ENCODE measurements at regions not wholly inside any gene's neighbourhood (a gene's known extent, or its start where the extent isn't known, plus 50 kb on each side); places are given as distances from the start of the nearest gene placed in this dataset.

DNA sequence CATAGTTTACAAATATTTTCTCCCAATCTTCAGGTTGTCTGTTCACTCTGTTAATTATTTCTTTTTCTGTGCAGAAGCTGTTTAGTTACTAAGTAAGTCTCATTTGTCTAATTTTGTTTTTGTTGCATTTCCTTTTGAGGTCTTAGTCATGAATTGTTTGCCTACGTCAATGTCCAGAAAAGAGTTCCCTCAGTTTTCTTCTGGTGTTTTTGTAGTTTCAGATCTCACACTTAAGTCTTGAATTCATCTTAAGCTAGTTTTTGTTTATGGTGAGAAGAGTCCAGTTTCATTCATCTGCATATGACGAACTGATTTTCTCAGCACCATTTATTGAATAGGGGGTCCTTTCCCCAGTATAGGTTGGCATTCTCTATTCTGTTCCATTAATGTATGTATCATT, 1252.2 kb upstream of the TMEFF2 start:
- no peaks in the 10 kb centered on the region for H3K79me2 ChIP-seq (ENCODE audit: control insufficient read depth in 1 of 2, insufficient read depth in 2 of 2, low read length in 2 of 2)
- no peak overlapping the region for H2BK120ac ChIP-seq (replicated peaks; ENCODE audit: low read depth, low read length)
- no peak overlapping the region for H3K14ac ChIP-seq (ENCODE audit: insufficient read length)
- no peak overlapping the region for H3K27ac ChIP-seq (ENCODE audit: low read depth, low read length)
- H3K23ac ChIP-seq (ENCODE audit: insufficient read length) = no peak overlapping the region
- H3K4me1 ChIP-seq (replicated peaks in 1 of 4; ENCODE audit: control insufficient read depth in 3 of 4, insufficient read depth in 4 of 4, low read length in 3 of 4) = no peaks in the 10 kb centered on the region
- no peak overlapping the region for H2BK15ac ChIP-seq (ENCODE audit: low read length)
- TF ChIP-seq TAF1 (IDR thresholded peaks at IDR 0.05; ENCODE audit: low read depth, low read length) (no peak), SIN3A (conservative IDR thresholded peaks at IDR 0.05 in 1 of 2, IDR thresholded peaks at IDR 0.05 in 1 of 2; ENCODE audit: low read depth in 1 of 2, low read length in 2 of 2) (no peak), TCF12 (IDR thresholded peaks at IDR 0.05; ENCODE audit: low read depth, low read length) (no peak), BCL11A (IDR thresholded peaks at IDR 0.05; ENCODE audit: low read depth in 2 of 2, low read length in 2 of 2) (no peak)
- TF ChIP-seq, protein P1, sequence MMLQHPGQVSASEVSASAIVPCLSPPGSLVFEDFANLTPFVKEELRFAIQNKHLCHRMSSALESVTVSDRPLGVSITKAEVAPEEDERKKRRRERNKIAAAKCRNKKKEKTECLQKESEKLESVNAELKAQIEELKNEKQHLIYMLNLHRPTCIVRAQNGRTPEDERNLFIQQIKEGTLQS (IDR thresholded peaks at IDR 0.05; ENCODE audit: insufficient read depth, low read depth, low read length) = no peak
- no peaks in the 10 kb centered on the region for H4K20me1 ChIP-seq (replicated peaks in 1 of 2; ENCODE audit: control insufficient read depth in 1 of 2, insufficient read depth in 2 of 2, low read length in 2 of 2)
- no peak overlapping the region for H3K4ac ChIP-seq (replicated peaks; ENCODE audit: insufficient read length, low read depth, low read length)
- no peaks in the 10 kb centered on the region for H3K27me3 ChIP-seq (replicated peaks in 1 of 4; ENCODE audit: control insufficient read depth in 3 of 4, extremely low read depth in 1 of 4, insufficient read depth in 3 of 4, low read length in 3 of 4)
- H3K9ac ChIP-seq (replicated peaks in 1 of 4; ENCODE audit: extremely low read depth in 1 of 4, low read depth in 3 of 4, low read length in 3 of 4) = no peak overlapping the region
- no peak overlapping the region for H3K18ac ChIP-seq (ENCODE audit: extremely low read depth, low read length)
- H2AK5ac ChIP-seq (ENCODE audit: low read depth, low read length) = no peak overlapping the region
- H2BK20ac ChIP-seq (ENCODE audit: low read length) = no peak overlapping the region
- H3K4me3 ChIP-seq (ENCODE audit: extremely low read depth in 1 of 4, insufficient read depth in 2 of 4, low read depth in 3 of 4, low read length in 4 of 4) = no peak overlapping the region
- H2BK5ac ChIP-seq (ENCODE audit: low read depth, low read length) = no peak overlapping the region
- H2AFZ ChIP-seq (ENCODE audit: low read length) = no peak overlapping the region
- WGBS, 2 experiments (ENCODE audit: extremely low coverage in 1 of 2, insufficient coverage in 1 of 2, insufficient read length in 1 of 2, insufficient replicate concordance in 2 of 2, low coverage in 1 of 2, low lambda C conversion rate in 2 of 2, missing lambda C conversion rate in 1 of 2) = 93% methylated on average over 2 of the region's 2 CpGs; no CpG with 5 or more reads in 1 of the 2 experiments
- H2BK12ac ChIP-seq (ENCODE audit: low read depth, low read length) = no peak overlapping the region
- H3K36me3 ChIP-seq (ENCODE audit: control insufficient read depth in 2 of 4, insufficient read depth in 4 of 4, low read length in 3 of 4) = no peaks in the 10 kb centered on the region
- no peak for FAIRE-seq
- ChIA-PET CTCF (ENCODE audit: partially characterized antibody) (no interaction called here), POLR2A (ENCODE audit: partially characterized antibody) (no interaction called here)
- H4K91ac ChIP-seq (replicated peaks; ENCODE audit: insufficient read length, low read length) = no peak overlapping the region
- no peak for DNase-seq (ENCODE audit: low read depth in 1 of 2, low spot score in 2 of 2)
- H3K56ac ChIP-seq (replicated peaks; ENCODE audit: insufficient read length, low read depth, low read length) = no peak overlapping the region
- no peaks in the 10 kb centered on the region for H3K23me2 ChIP-seq (ENCODE audit: low read depth, low read length)
- no peaks in the 10 kb centered on the region for H3K9me3 ChIP-seq (ENCODE audit: insufficient read depth in 2 of 2, low read depth in 1 of 2, low read length in 1 of 2)
- no peak overlapping the region for H4K8ac ChIP-seq (ENCODE audit: extremely low read depth, insufficient read depth, low read length)
- no peak overlapping the region for H3K4me2 ChIP-seq (ENCODE audit: insufficient read depth in 1 of 2, low read depth in 2 of 2, low read length in 2 of 2)
- H4K5ac ChIP-seq (ENCODE audit: insufficient read length, low read depth, low read length) = no peak overlapping the region
- no peaks in the 10 kb centered on the region for H3K79me1 ChIP-seq (ENCODE audit: low read depth, low read length)
